SJCRH30 (cell line): ENCODE measurements at regions not wholly inside any gene's neighbourhood (a gene's known extent, or its start where the extent isn't known, plus 50 kb on each side); places are given as distances from the start of the nearest gene placed in this dataset.

Experiments
- DNase-seq, 2 experiments: peaks; one replicate each; pipeline ENCODE4 v3.0.0-alpha.2; 2015 to 2020
- H3K27ac ChIP-seq: fragments of 250-450 bp; sonication (Bioruptor Pico); 2 replicates; pipeline ENCODE4 v1.5.1; 2020; ENCODE audit warnings: mild to moderate bottlenecking, moderate library complexity
- H3K27me3 ChIP-seq: fragments of 250-450 bp; sonication (Bioruptor Pico); 2 replicates; pipeline ENCODE4 v1.5.1; 2020; ENCODE audit warnings: mild to moderate bottlenecking, moderate library complexity
- H3K36me3 ChIP-seq: fragments of 250-450 bp; sonication (Bioruptor Pico); 2 replicates; pipeline ENCODE4 v1.5.1; 2020; ENCODE audit warnings: mild to moderate bottlenecking, moderate library complexity
- H3K4me1 ChIP-seq: fragments of 250-450 bp; sonication (Bioruptor Pico); 2 replicates; pipeline ENCODE4 v1.5.1; 2020; ENCODE audit warnings: mild to moderate bottlenecking, moderate library complexity
- H3K4me3 ChIP-seq: fragments of 250-450 bp; sonication (Bioruptor Pico); 2 replicates; pipeline ENCODE4 v1.5.1; 2020; ENCODE audit warnings: mild to moderate bottlenecking, moderate library complexity
- H3K9me3 ChIP-seq: fragments of 250-450 bp; sonication (Bioruptor Pico); replicated peaks from 2 replicates; pipeline ENCODE4 v1.5.1; 2020; ENCODE audit warnings: mild to moderate bottlenecking, moderate library complexity

- H3K4me3 ChIP-seq = no peak overlapping the region
Measured at GRCh38 chr4:24680746-24681448, 96.5 kb upstream of the DHX15 start.

GRCh38 chr4:24683116-24683515 lies 98.8 kb upstream of the DHX15 start:
- Histone ChIP-seq H3K27ac (no peak overlapping the region), H3K36me3 (no peaks in the 10 kb centered on the region), H3K4me1 (no peaks in the 10 kb centered on the region), H3K9me3 (no peaks in the 10 kb centered on the region), H3K27me3 (no peaks in the 10 kb centered on the region; the same call in 1 of the 2 replicates), H3K4me3 (no peak overlapping the region)
- DNase-seq = no peak

More at GRCh38 chr4:24680746-24681448, 96.5 kb upstream of the DHX15 start:
- H3K36me3 ChIP-seq = no peaks in the 10 kb centered on the region
- no peak for DNase-seq
- no peak overlapping the region for H3K27ac ChIP-seq
- H3K4me1 ChIP-seq = no peaks in the 10 kb centered on the region
- H3K27me3 ChIP-seq = no peaks in the 10 kb centered on the region; the same call in 1 of the 2 replicates
- no peaks in the 10 kb centered on the region for H3K9me3 ChIP-seq

GRCh38 chr4:24686866-24687692 lies 102.7 kb upstream of the DHX15 start:
- no peak overlapping the region for H3K4me3 ChIP-seq
- H3K27ac ChIP-seq = no peak overlapping the region
- no peaks in the 10 kb centered on the region for H3K4me1 ChIP-seq
- no peaks in the 10 kb centered on the region for H3K36me3 ChIP-seq
- H3K9me3 ChIP-seq = no peaks in the 10 kb centered on the region
- H3K27me3 ChIP-seq = no peaks in the 10 kb centered on the region
- DNase-seq = peak; percentile 11 to 66

GRCh38 chr4:24688453-24688852 lies 104.1 kb upstream of the DHX15 start:
- H3K9me3 ChIP-seq = no peaks in the 10 kb centered on the region
- no peaks in the 10 kb centered on the region for H3K36me3 ChIP-seq
- H3K27me3 ChIP-seq = no peaks in the 10 kb centered on the region
- no peak overlapping the region for H3K4me3 ChIP-seq
- H3K4me1 ChIP-seq = no peaks in the 10 kb centered on the region
- DNase-seq = no peak
- H3K27ac ChIP-seq = no peak overlapping the region

- no peaks in the 10 kb centered on the region for H3K9me3 ChIP-seq
- H3K4me3 ChIP-seq = no peak overlapping the region
- no peaks in the 10 kb centered on the region for H3K36me3 ChIP-seq
- H3K27ac ChIP-seq = no peak overlapping the region
- no peak for DNase-seq
- no peaks in the 10 kb centered on the region for H3K4me1 ChIP-seq
- no peaks in the 10 kb centered on the region for H3K27me3 ChIP-seq
Measured at GRCh38 chr4:24689212-24689611, 104.9 kb upstream of the DHX15 start.

GRCh38 chr4:24690436-24690835 lies 104.9 kb upstream of the SOD3 start:
- Histone ChIP-seq H3K9me3 (no peaks in the 10 kb centered on the region), H3K27ac (no peak overlapping the region), H3K36me3 (no peaks in the 10 kb centered on the region), H3K4me1 (no peaks in the 10 kb centered on the region), H3K27me3 (no peaks in the 10 kb centered on the region), H3K4me3 (no peak overlapping the region)
- DNase-seq = no peak

GRCh38 chr4:24693636-24694035 lies 101.7 kb upstream of the SOD3 start:
- no peaks in the 10 kb centered on the region for H3K4me1 ChIP-seq
- no peak for DNase-seq

GRCh38 chr4:24700118-24700517 lies 95.3 kb upstream of the SOD3 start:
- no peaks in the 10 kb centered on the region for H3K27me3 ChIP-seq
- H3K4me3 ChIP-seq = no peak overlapping the region
- H3K9me3 ChIP-seq = no peaks in the 10 kb centered on the region
- H3K27ac ChIP-seq = no peak overlapping the region
- H3K36me3 ChIP-seq = no peaks in the 10 kb centered on the region
- no peak for DNase-seq
- H3K4me1 ChIP-seq = no peaks in the 10 kb centered on the region

More at GRCh38 chr4:24693636-24694035, 101.7 kb upstream of the SOD3 start:
- no peaks in the 10 kb centered on the region for H3K27me3 ChIP-seq
- no peak overlapping the region for H3K4me3 ChIP-seq
- no peaks in the 10 kb centered on the region for H3K36me3 ChIP-seq
- H3K27ac ChIP-seq = no peak overlapping the region
- H3K9me3 ChIP-seq = no peaks in the 10 kb centered on the region

- no peak overlapping the region for H3K4me3 ChIP-seq
- no peaks in the 10 kb centered on the region for H3K9me3 ChIP-seq
- no peak overlapping the region for H3K27ac ChIP-seq
- H3K4me1 ChIP-seq = no peaks in the 10 kb centered on the region
- H3K27me3 ChIP-seq = no peaks in the 10 kb centered on the region
- H3K36me3 ChIP-seq = no peaks in the 10 kb centered on the region
- no peak for DNase-seq
Measured at GRCh38 chr4:24701683-24702082, 93.7 kb upstream of the SOD3 start.

GRCh38 chr4:24702281-24702680 lies 93.1 kb upstream of the SOD3 start:
- Histone ChIP-seq H3K9me3 (no peaks in the 10 kb centered on the region), H3K27me3 (no peaks in the 10 kb centered on the region), H3K36me3 (no peaks in the 10 kb centered on the region), H3K4me3 (no peak overlapping the region), H3K27ac (no peak overlapping the region), H3K4me1 (no peaks in the 10 kb centered on the region)
- DNase-seq = no peak

GRCh38 chr4:24703298-24703697 lies 92.1 kb upstream of the SOD3 start:
- H3K4me3 ChIP-seq = no peak overlapping the region
- H3K27ac ChIP-seq = no peak overlapping the region
- DNase-seq = no peak
- H3K4me1 ChIP-seq = no peaks in the 10 kb centered on the region
- H3K9me3 ChIP-seq = no peaks in the 10 kb centered on the region
- H3K27me3 ChIP-seq = no peaks in the 10 kb centered on the region
- H3K36me3 ChIP-seq = no peaks in the 10 kb centered on the region

GRCh38 chr4:24704149-24704548 lies 91.2 kb upstream of the SOD3 start:
- no peaks in the 10 kb centered on the region for H3K4me1 ChIP-seq
- no peak overlapping the region for H3K27ac ChIP-seq
- no peak overlapping the region for H3K4me3 ChIP-seq
- H3K36me3 ChIP-seq = no peaks in the 10 kb centered on the region
- no peaks in the 10 kb centered on the region for H3K27me3 ChIP-seq
- no peaks in the 10 kb centered on the region for H3K9me3 ChIP-seq
- no peak for DNase-seq

GRCh38 chr4:24705016-24705753 lies 90.2 kb upstream of the SOD3 start:
- no peaks in the 10 kb centered on the region for H3K4me1 ChIP-seq
- no peak overlapping the region for H3K4me3 ChIP-seq
- no peak for DNase-seq
- H3K36me3 ChIP-seq = no peaks in the 10 kb centered on the region
- H3K27me3 ChIP-seq = no peaks in the 10 kb centered on the region
- H3K9me3 ChIP-seq = peaks cover 3% of the 10 kb centered on the region; the same call in 1 of the 2 replicates
- H3K27ac ChIP-seq = no peak overlapping the region

GRCh38 chr4:24713604-24714003 lies 81.8 kb upstream of the SOD3 start:
- Histone ChIP-seq H3K4me3 (no peak overlapping the region), H3K4me1 (no peaks in the 10 kb centered on the region), H3K27me3 (no peaks in the 10 kb centered on the region), H3K36me3 (no peaks in the 10 kb centered on the region), H3K9me3 (peaks cover 3% of the 10 kb centered on the region; the same call in 1 of the 2 replicates), H3K27ac (no peak overlapping the region)
- DNase-seq = no peak

- H3K9me3 ChIP-seq = no peaks in the 10 kb centered on the region
- H3K4me3 ChIP-seq = no peak overlapping the region
- no peak overlapping the region for H3K27ac ChIP-seq
- H3K36me3 ChIP-seq = no peaks in the 10 kb centered on the region
- no peaks in the 10 kb centered on the region for H3K27me3 ChIP-seq
- no peaks in the 10 kb centered on the region for H3K4me1 ChIP-seq
- DNase-seq = no peak
Measured at GRCh38 chr4:24719615-24720014, 75.8 kb upstream of the SOD3 start.
